ENCODE measurements at regions not wholly inside any gene's neighbourhood (a gene's known extent, or its start where the extent isn't known, plus 50 kb on each side); places are given as distances from the start of the nearest gene placed in this dataset.

- Histone ChIP-seq H3K27ac (ENCODE audit: extremely low read depth, low read depth, low read length) (no peak overlapping the region), H3K36me3 (ENCODE audit: control insufficient read depth in 2 of 2, insufficient read depth in 1 of 2, low read length in 2 of 2) (no peaks in the 10 kb centered on the region), H3K9me3 (ENCODE audit: control insufficient read depth, insufficient read depth, low read depth, low read length) (no peaks in the 10 kb centered on the region), H3K4me3 (ENCODE audit: low read depth, low read length) (no peak overlapping the region), H3K4me1 (ENCODE audit: control insufficient read depth, insufficient read depth, low read length) (no peaks in the 10 kb centered on the region)
- ChIA-PET POLR2A (no interaction called here), CTCF (interaction anchor here (0.6 kb wide), 1 partner anchor 227 kb away, joined by 3 read pairs; no protein-coding TSS in a partner anchor)
- TF ChIP-seq SP3 (tag by site-specific recombination; IDR thresholded peaks at IDR 0.05): no peak
- no peak for TF ChIP-seq REST (tag by site-specific recombination; IDR thresholded peaks at IDR 0.05)
- TF ChIP-seq ZNF670 (tag by site-specific recombination; IDR thresholded peaks at IDR 0.05; ENCODE audit: low read depth): no peak
- TF ChIP-seq ZNF18 (tag by site-specific recombination; IDR thresholded peaks at IDR 0.05): no peak
- no peak for TF ChIP-seq ZSCAN5A (tag by site-specific recombination; IDR thresholded peaks at IDR 0.05)
- TF ChIP-seq ZNF280C (tag by site-specific recombination; IDR thresholded peaks at IDR 0.05): no peak
- no peak for TF ChIP-seq MYNN (tag by site-specific recombination; IDR thresholded peaks at IDR 0.05; ENCODE audit: borderline replicate concordance)
- TF ChIP-seq ZNF600 (tag by site-specific recombination; IDR thresholded peaks at IDR 0.05): no peak
- no peak for TF ChIP-seq IKZF3 (tag by site-specific recombination; IDR thresholded peaks at IDR 0.05)
- TF ChIP-seq ZBTB26 (tag by site-specific recombination; optimal IDR thresholded peaks at IDR 0.05): no peak
- no peak for TF ChIP-seq GLI2 (tag by site-specific recombination; IDR thresholded peaks at IDR 0.05; ENCODE audit: borderline replicate concordance, low read depth)
- no peak for TF ChIP-seq ZNF239 (tag by site-specific recombination; IDR thresholded peaks at IDR 0.05)
- TF ChIP-seq ZNF529 (tag by site-specific recombination; IDR thresholded peaks at IDR 0.05; ENCODE audit: insufficient replicate concordance): no peak
- no peak for TF ChIP-seq ZFP37 (tag by site-specific recombination; IDR thresholded peaks at IDR 0.05)
- no peak for TF ChIP-seq ZNF426 (tag by site-specific recombination; IDR thresholded peaks at IDR 0.05)
Observed at GRCh38 chr2:239726091-239726591, 299.0 kb downstream of the NDUFA10 start.

- CTCF ChIA-PET: no interaction called here
- POLR2A ChIA-PET: no interaction called here
- TF ChIP-seq KLF1 (tag by site-specific recombination; IDR thresholded peaks at IDR 0.05): no peak
- no peaks in the 10 kb centered on the region for H3K9me3 ChIP-seq (ENCODE audit: control insufficient read depth, insufficient read depth, low read depth, low read length)
- no peak overlapping the region for H3K27ac ChIP-seq (ENCODE audit: extremely low read depth, low read depth, low read length)
- H3K4me1 ChIP-seq (ENCODE audit: control insufficient read depth, insufficient read depth, low read length): no peaks in the 10 kb centered on the region
- no peak overlapping the region for H3K4me3 ChIP-seq (ENCODE audit: low read depth, low read length)
- H3K36me3 ChIP-seq (ENCODE audit: control insufficient read depth in 2 of 2, insufficient read depth in 1 of 2, low read length in 2 of 2): no peaks in the 10 kb centered on the region
Observed at GRCh38 chr2:239725551-239725890, 299.6 kb downstream of the NDUFA10 start.

Measured in HEK293 (cell line).